ENCODE measurements at regions not wholly inside any gene's neighbourhood (a gene's known extent, or its start where the extent isn't known, plus 50 kb on each side); places are given as distances from the start of the nearest gene placed in this dataset.
"Not testable (repeated sequence)": the region's sequence is repeated elsewhere in the genome, so short reads cannot be mapped to it uniquely, and the experiment has no call there.

GRCh38 chr11:121901886-121902285, 214.1 kb downstream of the BLID start:
- DNase-seq = peak in 1 of 2 donors; percentile 17
- Histone ChIP-seq H3K36me3 (no peaks in the 10 kb centered on the region), H3K27me3 (no peaks in the 10 kb centered on the region), H3K4me3 (no peak overlapping the region), H3K9me3 (no peaks in the 10 kb centered on the region), H3K27ac (no peak overlapping the region), H3K4me1 (no peaks in the 10 kb centered on the region)
- intact Hi-C loops (cut with DNase I; ENCODE audit: low total_unique reads) = no loop called here
- TF ChIP-seq POLR2AphosphoS5 (IDR thresholded peaks at IDR 0.05) = no peak
- no peak for TF ChIP-seq POLR2A (IDR thresholded peaks at IDR 0.05)
- no peak for TF ChIP-seq EP300 (IDR thresholded peaks at IDR 0.05)
- TF ChIP-seq CTCF (IDR thresholded peaks at IDR 0.05) = no peak
- 80 to 89% (median 86%) methylated on average over 4 of the region's 4 CpGs for WGBS, 5 donors

GRCh38 chr11:121901417-121901816, 214.6 kb downstream of the BLID start:
- H3K9me3 ChIP-seq; H3K4me1 ChIP-seq; DNase-seq; H3K27ac ChIP-seq; H3K36me3 ChIP-seq; H3K4me3 ChIP-seq; intact Hi-C loops (cut with DNase I; ENCODE audit: low total_unique reads); H3K27me3 ChIP-seq: not testable (repeated sequence)
- WGBS, 5 donors = 65 to 82% (median 75%) methylated on average over 2 of the region's 2 CpGs

- TF ChIP-seq POLR2AphosphoS5 (IDR thresholded peaks at IDR 0.05) (no peak), CTCF (IDR thresholded peaks at IDR 0.05) (no peak)
- no peaks in the 10 kb centered on the region for H3K27me3 ChIP-seq
- H3K4me1 ChIP-seq = no peaks in the 10 kb centered on the region
- no peak for DNase-seq
- WGBS, 5 donors = 77 to 89% (median 83%) methylated on average over 4 of the region's 4 CpGs
- H3K9me3 ChIP-seq = no peaks in the 10 kb centered on the region
- intact Hi-C loops (cut with DNase I; ENCODE audit: low total_unique reads) = no loop called here
- H3K4me3 ChIP-seq = no peak overlapping the region
- H3K27ac ChIP-seq = no peak overlapping the region
- H3K36me3 ChIP-seq = no peaks in the 10 kb centered on the region
Observed at GRCh38 chr11:121899520-121899919, 216.5 kb downstream of the BLID start.

GRCh38 chr11:121898903-121899302, 217.1 kb downstream of the BLID start:
- 48 to 58% (median 56%) methylated on average over 7 of the region's 7 CpGs for WGBS, 5 donors
- TF ChIP-seq POLR2AphosphoS5 (IDR thresholded peaks at IDR 0.05) = no peak
- no peak for TF ChIP-seq EP300 (IDR thresholded peaks at IDR 0.05)
- TF ChIP-seq POLR2A (IDR thresholded peaks at IDR 0.05) = no peak
- TF ChIP-seq CTCF (IDR thresholded peaks at IDR 0.05) = no peak
- Histone ChIP-seq H3K27ac (no peak overlapping the region), H3K4me1 (no peaks in the 10 kb centered on the region), H3K9me3 (no peaks in the 10 kb centered on the region), H3K27me3 (no peaks in the 10 kb centered on the region), H3K36me3 (no peaks in the 10 kb centered on the region), H3K4me3 (no peak overlapping the region)
- intact Hi-C loops (cut with DNase I; ENCODE audit: low total_unique reads) = no loop called here
- DNase-seq = no peak

- DNase-seq = no peak
- Histone ChIP-seq H3K36me3 (no peaks in the 10 kb centered on the region), H3K9me3 (no peaks in the 10 kb centered on the region), H3K27ac (no peak overlapping the region), H3K27me3 (no peaks in the 10 kb centered on the region), H3K4me1 (peaks cover 0 to 12% (median 0%) of the 10 kb centered on the region in 4 donors), H3K4me3 (no peak overlapping the region)
- 50 to 84% (median 81%) methylated on average over 1 of the region's 1 CpG for WGBS, 5 donors
- TF ChIP-seq EP300 (IDR thresholded peaks at IDR 0.05) (no peak), CTCF (IDR thresholded peaks at IDR 0.05) (no peak), POLR2A (IDR thresholded peaks at IDR 0.05) (no peak), POLR2AphosphoS5 (IDR thresholded peaks at IDR 0.05) (no peak)
- intact Hi-C loops (cut with DNase I; ENCODE audit: low total_unique reads) = no loop called here
Observed at GRCh38 chr11:121895919-121896318, 220.1 kb downstream of the BLID start.
